Loucy (cell line): ENCODE measurements at regions not wholly inside any gene's neighbourhood (a gene's known extent, or its start where the extent isn't known, plus 50 kb on each side); places are given as distances from the start of the nearest gene placed in this dataset.

ENCODE experiments used
- EZH2phosphoT487 ChIP-seq: fragments of 200-600 bp; IDR thresholded peaks from 2 replicates; pipeline ENCODE4 v1.6.1; 2018; ENCODE audit warnings: antibody characterized with exemption, mild to moderate bottlenecking, moderate library complexity, borderline replicate concordance
- TF ChIP-seq, protein P1 (sequence below): fragments of 200-600 bp; sonication (generic); conservative IDR thresholded peaks from 2 replicates; pipeline ENCODE4 v1.5.1; 2014; ENCODE audit warnings: mild to moderate bottlenecking, antibody characterized with exemption, low read length

DNA sequence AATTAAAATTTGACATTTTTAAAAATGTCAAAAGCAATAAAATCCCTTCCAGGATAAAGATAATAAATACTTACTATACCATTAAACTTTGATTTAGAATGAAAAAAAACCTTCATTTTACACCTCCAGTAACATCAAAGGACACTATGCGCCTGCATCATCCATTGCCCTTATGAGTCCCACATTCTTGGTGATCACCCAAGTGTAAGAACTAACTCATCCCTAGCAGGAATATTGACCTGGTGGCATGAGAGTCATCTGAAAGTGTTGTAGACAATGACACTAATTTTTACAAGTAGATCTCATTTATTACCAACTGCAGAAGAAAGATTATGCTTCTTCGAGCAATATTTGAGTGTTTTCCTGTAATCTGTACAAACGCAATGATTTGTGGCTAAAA is 1128.9 kb downstream of the EFNB2 start:
- TF ChIP-seq, protein P1, sequence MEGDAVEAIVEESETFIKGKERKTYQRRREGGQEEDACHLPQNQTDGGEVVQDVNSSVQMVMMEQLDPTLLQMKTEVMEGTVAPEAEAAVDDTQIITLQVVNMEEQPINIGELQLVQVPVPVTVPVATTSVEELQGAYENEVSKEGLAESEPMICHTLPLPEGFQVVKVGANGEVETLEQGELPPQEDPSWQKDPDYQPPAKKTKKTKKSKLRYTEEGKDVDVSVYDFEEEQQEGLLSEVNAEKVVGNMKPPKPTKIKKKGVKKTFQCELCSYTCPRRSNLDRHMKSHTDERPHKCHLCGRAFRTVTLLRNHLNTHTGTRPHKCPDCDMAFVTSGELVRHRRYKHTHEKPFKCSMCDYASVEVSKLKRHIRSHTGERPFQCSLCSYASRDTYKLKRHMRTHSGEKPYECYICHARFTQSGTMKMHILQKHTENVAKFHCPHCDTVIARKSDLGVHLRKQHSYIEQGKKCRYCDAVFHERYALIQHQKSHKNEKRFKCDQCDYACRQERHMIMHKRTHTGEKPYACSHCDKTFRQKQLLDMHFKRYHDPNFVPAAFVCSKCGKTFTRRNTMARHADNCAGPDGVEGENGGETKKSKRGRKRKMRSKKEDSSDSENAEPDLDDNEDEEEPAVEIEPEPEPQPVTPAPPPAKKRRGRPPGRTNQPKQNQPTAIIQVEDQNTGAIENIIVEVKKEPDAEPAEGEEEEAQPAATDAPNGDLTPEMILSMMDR = no peak
- TF ChIP-seq EZH2phosphoT487 = no peak
